Suprapubic skin (tissue), 4 donors: ENCODE measurements at regions not wholly inside any gene's neighbourhood (a gene's known extent, or its start where the extent isn't known, plus 50 kb on each side); places are given as distances from the start of the nearest gene placed in this dataset.

Experiments used
- EP300 ChIP-seq: sonication (generic); formaldehyde crosslinking; IDR thresholded peaks from one replicate; pipeline ENCODE4 v1.6.1; 2017; ENCODE audit warnings: antibody characterized with exemption
- POLR2A ChIP-seq, 2 donors: fragments of 450-650 bp; IDR thresholded peaks; one replicate each; pipeline ENCODE4 v1.6.1; 2017; ENCODE audit warnings: antibody characterized with exemption in 2 of 2, mild to moderate bottlenecking in 2 of 2, moderate library complexity in 2 of 2
- POLR2AphosphoS5 ChIP-seq, 3 donors: sonication (generic); formaldehyde crosslinking; IDR thresholded peaks; one replicate each; pipeline ENCODE4 v1.6.1; 2017; ENCODE audit warnings: antibody characterized with exemption in 3 of 3
- TF ChIP-seq, protein P1 (sequence below), 2 donors: fragments of 200-600 bp in 1 of 2; fragments of 450-650 bp in 1 of 2; sonication (generic) in 1 of 2; IDR thresholded peaks; one replicate each; pipeline ENCODE4 v1.5.1; 2016 to 2019; ENCODE audit warnings: antibody characterized with exemption in 2 of 2, mild to moderate bottlenecking in 1 of 2, moderate library complexity in 1 of 2

DNA sequence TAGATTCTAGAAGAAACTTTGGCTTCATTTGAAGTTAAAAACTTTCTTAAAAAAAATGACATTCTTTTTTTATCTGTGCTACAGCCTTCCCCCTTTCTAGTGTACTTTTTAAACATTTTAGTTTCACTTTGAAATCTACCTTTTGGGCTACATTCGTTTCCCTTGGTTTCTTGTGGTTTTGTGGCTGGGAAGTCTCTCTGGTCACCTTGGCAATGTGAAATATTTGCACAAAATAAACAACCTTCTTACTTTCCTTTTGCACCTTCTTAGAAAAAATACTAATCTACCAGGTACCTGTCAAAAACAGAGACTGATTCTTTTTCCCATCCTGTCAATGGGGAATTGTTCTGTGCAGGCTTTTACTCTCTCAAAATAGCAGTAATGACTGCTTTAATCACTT, 350.2 kb downstream of the GATA3 start:
- TF ChIP-seq, protein P1, sequence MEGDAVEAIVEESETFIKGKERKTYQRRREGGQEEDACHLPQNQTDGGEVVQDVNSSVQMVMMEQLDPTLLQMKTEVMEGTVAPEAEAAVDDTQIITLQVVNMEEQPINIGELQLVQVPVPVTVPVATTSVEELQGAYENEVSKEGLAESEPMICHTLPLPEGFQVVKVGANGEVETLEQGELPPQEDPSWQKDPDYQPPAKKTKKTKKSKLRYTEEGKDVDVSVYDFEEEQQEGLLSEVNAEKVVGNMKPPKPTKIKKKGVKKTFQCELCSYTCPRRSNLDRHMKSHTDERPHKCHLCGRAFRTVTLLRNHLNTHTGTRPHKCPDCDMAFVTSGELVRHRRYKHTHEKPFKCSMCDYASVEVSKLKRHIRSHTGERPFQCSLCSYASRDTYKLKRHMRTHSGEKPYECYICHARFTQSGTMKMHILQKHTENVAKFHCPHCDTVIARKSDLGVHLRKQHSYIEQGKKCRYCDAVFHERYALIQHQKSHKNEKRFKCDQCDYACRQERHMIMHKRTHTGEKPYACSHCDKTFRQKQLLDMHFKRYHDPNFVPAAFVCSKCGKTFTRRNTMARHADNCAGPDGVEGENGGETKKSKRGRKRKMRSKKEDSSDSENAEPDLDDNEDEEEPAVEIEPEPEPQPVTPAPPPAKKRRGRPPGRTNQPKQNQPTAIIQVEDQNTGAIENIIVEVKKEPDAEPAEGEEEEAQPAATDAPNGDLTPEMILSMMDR (IDR thresholded peaks at IDR 0.05), result no peak
- TF ChIP-seq POLR2A (IDR thresholded peaks at IDR 0.05) (no peak), POLR2AphosphoS5 (IDR thresholded peaks at IDR 0.05) (no peak), EP300 (no peak)
